Suppressor macrophage (primary cell): ENCODE measurements at regions not wholly inside any gene's neighbourhood (a gene's known extent, or its start where the extent isn't known, plus 50 kb on each side); places are given as distances from the start of the nearest gene placed in this dataset.
A peak's percentile ranks its signal among the peaks of the same experiment; 100 is the strongest.

Experiments used
- DNase-seq, 4 experiments: peaks; one replicate each; pipeline ENCODE4 v3.0.0-alpha.2; 2020 to 2022

DNA sequence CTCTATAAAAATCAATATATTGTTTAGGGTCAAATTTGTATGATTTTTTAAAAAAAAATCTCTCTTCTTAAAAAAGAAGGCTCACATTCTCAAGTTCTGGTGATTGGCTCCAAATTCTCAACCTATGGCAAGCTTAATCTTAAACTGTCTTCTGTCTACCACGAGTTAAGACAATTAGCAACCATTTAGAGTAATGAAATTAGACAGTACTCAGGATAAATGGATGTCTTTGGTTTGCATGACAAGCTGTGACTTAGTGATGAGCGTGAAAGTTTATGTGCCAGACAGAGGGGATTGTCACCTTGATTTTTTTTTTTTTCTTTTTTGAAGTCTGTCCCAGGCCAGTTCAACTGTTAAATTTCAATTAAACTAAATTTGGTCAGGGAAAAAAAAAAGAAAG lies 1632.3 kb downstream of the MAT2B start:
- no peak for DNase-seq

- no peak for DNase-seq
Measured at GRCh38 chr5:165138236-165138635, 1632.8 kb downstream of the MAT2B start.

DNA sequence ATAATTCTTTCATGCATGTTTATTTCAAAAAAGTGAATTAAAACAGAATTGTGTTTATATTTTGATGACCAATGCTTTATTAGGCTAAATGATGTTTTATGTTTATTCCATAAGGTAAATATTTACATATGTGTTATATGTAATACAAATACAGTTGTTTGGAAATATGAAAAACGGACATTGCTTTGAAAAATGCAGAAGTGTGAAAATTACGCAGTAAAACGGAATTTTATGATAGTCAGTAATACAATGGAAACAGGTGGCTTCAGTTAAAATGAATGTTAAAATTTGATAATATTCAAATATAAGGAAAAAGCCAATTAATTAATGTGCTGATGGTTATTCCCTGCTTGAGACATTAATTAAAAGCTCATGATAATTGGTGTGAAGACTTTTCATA lies 1633.8 kb downstream of the MAT2B start:
- peak in 2 of 4 experiments; percentile 40 to 50 for DNase-seq

DNA sequence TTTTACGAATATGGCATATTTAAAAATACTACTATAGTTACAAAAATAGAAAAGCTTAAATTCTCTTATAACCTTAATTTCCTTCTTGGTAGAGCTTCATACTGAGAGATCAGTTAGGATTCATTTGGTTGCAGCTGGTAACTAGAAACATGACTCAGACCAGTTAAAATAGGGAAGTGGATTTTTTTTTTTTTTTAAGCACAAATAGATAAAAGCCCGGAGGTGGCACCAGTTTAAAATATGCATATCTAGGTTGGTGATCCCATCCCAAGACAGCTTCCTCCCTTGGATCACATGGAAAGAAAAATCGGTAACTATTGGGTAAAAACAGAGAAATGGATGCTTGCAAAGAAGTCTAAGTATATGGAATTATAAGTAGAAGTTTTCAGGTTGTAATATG lies 1634.3 kb downstream of the MAT2B start:
- peak; percentile 33 to 77 (median 58) for DNase-seq

DNA sequence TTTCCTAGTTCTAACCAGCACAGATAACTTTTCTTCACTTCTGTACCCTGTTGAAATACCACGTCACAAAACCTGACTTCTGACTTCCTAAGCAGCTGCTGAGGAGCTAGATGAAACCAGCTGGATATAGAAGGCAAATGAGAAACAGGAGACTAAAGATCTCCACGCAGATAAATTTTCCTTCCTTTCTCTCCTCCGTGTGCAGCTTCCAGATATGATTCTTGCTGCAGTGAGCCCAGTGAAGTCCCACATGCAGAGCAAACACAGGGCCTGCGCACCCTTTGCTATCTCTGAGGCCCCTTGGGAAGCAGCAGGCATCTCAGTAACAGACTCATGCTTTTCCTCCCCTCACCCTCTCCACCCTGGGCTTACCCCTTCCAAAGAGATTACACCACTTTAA lies 1638.3 kb downstream of the MAT2B start:
- DNase-seq = no peak

DNA sequence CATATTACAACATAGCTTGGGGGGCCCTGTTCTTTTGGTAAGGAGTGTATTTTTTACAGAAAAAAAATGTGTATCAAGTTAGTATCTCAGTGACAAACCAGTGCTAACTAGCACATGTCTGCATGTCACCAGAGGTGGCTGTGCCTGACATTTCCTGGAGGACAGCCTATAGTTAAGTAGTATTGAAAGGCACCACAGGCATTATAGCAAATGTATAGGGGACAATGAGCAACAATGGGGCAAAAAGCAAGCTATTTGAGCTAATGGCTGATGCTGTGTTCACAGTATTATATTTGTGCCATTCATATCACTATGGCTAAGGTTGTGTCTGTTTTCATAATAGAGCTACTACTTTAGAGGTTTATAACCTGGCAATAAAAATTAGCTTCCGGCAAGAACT lies 1644.0 kb downstream of the MAT2B start:
- no peak for DNase-seq

DNA sequence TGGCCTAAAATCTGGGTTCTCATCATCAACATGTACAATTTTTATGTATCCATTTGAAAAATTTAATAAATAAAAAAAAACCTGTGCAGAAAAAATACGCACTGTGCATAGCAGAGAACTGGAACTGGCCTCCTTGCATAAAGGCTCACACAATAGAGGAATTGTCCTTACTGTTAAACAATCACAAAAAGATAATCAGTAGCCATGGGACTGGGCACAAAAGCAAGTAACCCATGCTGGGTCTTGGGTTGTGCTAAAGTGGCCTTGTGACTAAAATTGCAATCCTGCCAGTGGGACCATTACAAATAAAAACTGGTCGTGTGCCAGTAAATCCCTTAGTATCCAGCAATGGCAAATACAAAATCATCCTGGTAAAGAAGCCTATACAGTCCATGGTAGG lies 1646.6 kb downstream of the MAT2B start:
- DNase-seq = no peak

GRCh38 chr5:165157219-165157618 lies 1651.8 kb downstream of the MAT2B start:
- DNase-seq = no peak

- DNase-seq = no peak
Measured at GRCh38 chr5:165161204-165161603, 1655.8 kb downstream of the MAT2B start.

DNA sequence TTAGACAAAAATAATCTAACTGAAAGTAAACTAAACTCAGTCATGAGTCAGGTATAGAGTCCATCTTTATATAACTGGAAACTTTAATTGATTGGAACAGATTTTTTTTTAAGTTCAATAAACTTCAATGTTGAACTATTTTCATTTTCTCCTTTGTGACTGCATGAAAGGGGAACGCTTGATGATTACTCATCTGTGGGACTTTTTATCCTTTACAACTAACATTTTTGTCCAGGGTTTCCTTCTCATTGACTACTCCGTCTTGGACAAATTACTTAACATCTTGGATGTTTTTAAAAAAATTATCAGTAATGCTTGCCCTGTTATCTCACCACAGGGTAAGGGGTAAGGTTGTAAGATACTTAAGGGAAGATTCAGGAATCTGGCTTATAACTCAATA lies 1658.4 kb downstream of the MAT2B start:
- DNase-seq = no peak

DNA sequence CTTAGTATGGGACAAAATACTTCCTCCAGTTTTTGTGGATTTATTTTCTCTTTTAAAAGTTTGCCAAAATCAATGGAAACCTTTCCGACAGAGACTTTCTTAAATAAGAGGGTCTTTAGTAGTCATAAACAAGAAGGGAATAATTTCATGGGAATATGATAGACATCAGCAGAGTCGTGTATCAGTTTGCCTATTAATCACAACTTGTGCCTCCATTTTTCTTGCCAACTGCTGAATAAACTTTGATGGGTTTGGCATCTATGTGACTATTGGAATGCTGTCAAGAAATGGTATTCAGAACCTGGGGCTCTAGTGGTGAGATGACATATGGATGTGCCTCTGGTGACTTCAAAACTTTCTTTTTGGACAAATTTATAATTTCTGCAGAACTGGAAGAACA lies 1668.2 kb downstream of the MAT2B start:
- no peak for DNase-seq

- no peak for DNase-seq
Measured at GRCh38 chr5:165175041-165175440, 1669.6 kb downstream of the MAT2B start.

- no peak for DNase-seq
Measured at GRCh38 chr5:165184183-165184582, 1678.8 kb downstream of the MAT2B start.

DNA sequence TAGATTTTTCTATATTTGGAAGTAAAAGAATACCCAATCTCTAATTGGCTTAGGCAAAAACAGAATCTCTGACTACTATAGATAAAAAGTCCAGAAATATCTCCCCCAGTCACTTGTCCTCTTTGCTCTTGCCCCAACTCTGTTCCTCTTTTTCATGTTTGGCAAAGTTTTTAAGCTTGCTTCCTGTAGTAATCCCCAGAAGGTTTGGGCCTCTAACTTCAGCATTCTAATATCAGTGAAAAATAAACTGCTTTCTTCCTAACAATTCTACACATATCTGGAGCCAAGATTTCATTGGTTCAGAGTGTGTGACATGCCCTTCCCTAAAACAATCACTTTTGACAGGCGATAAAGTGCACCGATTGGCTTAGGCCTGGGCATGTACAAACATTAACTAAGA lies 1680.3 kb downstream of the MAT2B start:
- peak; percentile 10 to 66 (median 42) for DNase-seq

- peak in 3 of 4 experiments; percentile 18 to 46 (median 44) for DNase-seq
Measured at GRCh38 chr5:165187815-165188214, 1682.4 kb downstream of the MAT2B start.

GRCh38 chr5:165188556-165189175 lies 1683.2 kb downstream of the MAT2B start:
- peak; percentile 67 to 89 (median 78) for DNase-seq

GRCh38 chr5:165196961-165197360 lies 1691.5 kb downstream of the MAT2B start:
- no peak for DNase-seq

GRCh38 chr5:165201369-165201768 lies 1696.0 kb downstream of the MAT2B start:
- DNase-seq = no peak

DNA sequence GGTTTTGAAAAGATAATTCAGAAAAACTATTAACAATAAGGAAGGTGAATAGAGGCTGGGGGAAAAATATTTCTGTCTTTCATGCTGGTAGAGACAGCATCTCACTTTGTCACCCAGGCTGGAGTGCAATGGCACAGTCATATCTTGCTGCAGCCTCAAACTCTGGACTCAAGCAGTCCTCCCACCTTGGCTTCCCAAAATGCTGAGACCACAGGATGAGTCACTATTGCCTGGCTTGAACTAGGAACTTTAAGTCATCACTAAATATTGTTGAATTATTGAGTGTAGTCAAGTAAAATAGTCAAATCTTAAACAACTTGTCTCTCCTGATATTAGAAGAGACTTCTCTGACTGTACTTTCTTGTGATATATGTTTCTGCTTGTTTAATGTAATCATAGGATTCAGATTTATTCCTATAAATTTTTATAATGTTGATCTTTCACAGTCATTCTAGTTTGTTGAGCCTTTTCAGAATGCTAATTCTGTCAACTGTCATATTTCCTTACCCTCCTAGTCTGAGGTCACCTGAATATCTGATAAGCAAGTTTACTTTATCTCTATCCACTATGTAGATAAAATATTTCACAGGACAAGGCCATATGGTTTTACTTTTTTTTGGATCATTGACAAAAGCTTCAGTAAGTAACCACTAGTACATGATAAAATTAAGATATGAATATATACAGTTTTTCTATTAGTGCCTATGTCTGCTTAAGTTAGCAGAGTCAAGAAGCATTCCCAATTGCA lies 1696.5 kb downstream of the MAT2B start:
- peak; percentile 54 to 74 (median 62) for DNase-seq

DNA sequence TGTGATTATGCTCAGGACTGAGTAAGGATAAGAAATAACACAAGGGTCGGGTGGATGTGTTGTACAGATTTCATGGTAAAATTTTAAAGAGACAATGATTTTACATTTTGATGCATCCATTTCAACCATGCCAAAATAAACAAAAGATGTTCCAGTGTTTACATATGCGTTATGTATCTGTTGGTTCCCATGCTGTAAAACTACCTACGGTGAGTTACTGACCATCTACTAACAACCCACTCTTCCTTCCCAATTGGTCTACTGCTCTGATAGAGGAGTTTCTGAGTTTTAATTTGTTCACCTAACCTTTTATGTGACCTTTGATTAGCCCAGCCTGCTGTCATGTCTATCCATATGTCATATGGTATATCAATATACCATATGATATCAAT lies 1697.1 kb downstream of the MAT2B start:
- DNase-seq = no peak

DNA sequence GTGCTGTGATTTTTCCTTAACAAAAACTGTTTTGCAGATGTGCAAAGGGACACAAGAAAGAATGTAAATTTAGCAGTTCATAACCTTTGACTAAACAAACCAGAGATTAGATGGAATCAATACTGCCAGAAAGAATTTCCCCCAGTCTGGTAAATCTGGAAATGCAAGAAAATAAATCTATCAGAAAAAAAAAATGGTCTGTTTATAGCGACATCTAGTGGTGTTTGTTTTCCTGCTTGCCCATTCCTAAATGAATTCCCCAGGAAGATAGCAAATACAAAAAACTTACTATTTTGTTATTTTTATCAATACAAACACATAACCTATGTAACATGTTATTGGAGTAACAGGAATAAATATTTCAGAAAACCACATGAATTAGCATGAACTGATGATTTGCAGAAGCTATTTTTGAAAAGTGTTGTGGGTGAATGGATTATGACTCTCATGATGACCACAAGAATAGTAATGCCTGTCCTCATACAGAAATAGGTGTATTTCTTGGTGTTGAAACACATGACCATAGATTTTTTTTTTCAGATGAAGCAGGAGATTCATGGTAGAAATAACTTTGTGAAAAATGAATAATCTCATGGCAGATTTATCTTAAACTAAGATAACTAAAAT lies 1703.8 kb downstream of the MAT2B start:
- DNase-seq = peak; percentile 27 to 70 (median 42)

GRCh38 chr5:165224366-165225045 lies 1719.1 kb downstream of the MAT2B start:
- DNase-seq = no peak

DNA sequence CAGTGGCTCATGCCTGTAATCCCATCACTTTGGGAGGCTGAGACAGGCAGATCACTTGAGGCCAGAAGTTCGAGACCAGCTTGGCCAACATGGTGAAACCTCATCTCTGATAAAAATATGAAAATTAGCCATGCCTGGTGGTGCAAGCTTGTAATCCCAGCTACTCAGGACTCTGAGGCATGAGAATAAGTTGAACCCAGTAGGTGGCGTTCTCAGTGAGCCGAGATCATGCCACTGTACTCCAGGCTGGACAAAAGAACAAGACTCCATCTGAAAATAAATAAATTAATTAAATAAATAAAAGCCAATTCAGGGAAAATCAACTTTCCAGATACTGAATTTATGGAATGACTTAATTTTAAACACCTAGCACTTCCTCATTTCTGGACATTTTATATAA lies 1722.1 kb downstream of the MAT2B start:
- no peak for DNase-seq
